ENCODE measurements at regions not wholly inside any gene's neighbourhood (a gene's known extent, or its start where the extent isn't known, plus 50 kb on each side); places are given as distances from the start of the nearest gene placed in this dataset.

GRCh38 chr1:70762386-70762785 is 285.2 kb downstream of the PTGER3 start:
- no peak for TF ChIP-seq POLR2AphosphoS5 (IDR thresholded peaks at IDR 0.05; ENCODE audit: low read depth, low read length)
- no peak for TF ChIP-seq POLR2A (IDR thresholded peaks at IDR 0.05; ENCODE audit: low read depth, low read length)
- no peak for TF ChIP-seq TAF1 (IDR thresholded peaks at IDR 0.05; ENCODE audit: low read depth, low read length)
- no peak for TF ChIP-seq PAX5 (IDR thresholded peaks at IDR 0.05; ENCODE audit: insufficient read depth, low read length, severe bottlenecking)
- no peak for TF ChIP-seq SPI1 (IDR thresholded peaks at IDR 0.05; ENCODE audit: low read depth, low read length)
- no peak for TF ChIP-seq POU2F2 (IDR thresholded peaks at IDR 0.05; ENCODE audit: low read depth, low read length)

Data from GM12891 (cell line).